ENCODE measurements at regions not wholly inside any gene's neighbourhood (a gene's known extent, or its start where the extent isn't known, plus 50 kb on each side); places are given as distances from the start of the nearest gene placed in this dataset.
"Not testable (repeated sequence)": the region's sequence is repeated elsewhere in the genome, so short reads cannot be mapped to it uniquely, and the experiment has no call there.

DNA sequence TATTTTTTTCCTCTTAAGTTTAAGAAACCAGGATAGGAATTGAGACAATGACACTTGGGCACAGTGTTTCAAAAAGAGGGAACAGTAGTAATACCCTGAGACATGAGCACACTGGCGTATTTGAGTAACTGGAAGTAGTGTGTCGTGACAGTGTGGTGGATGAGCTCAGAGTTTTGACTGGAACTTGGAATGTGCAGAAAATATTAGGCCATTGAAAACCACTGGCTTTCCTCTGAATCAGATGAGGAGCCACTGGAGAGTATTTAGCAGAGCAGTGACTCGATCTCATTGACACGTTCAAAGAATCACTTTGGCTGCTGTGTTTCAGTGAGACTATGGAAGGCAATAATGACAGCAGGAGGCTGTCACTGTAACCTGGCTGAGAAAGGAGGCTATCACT is 1531.2 kb downstream of the STIM2 start:
- DNase-seq (ENCODE audit: low read depth), result no peak

- DNase-seq (ENCODE audit: low read depth), result no peak
These were observed 1542.1 kb downstream of the STIM2 start for GRCh38 chr4:28402751-28403150.

DNA sequence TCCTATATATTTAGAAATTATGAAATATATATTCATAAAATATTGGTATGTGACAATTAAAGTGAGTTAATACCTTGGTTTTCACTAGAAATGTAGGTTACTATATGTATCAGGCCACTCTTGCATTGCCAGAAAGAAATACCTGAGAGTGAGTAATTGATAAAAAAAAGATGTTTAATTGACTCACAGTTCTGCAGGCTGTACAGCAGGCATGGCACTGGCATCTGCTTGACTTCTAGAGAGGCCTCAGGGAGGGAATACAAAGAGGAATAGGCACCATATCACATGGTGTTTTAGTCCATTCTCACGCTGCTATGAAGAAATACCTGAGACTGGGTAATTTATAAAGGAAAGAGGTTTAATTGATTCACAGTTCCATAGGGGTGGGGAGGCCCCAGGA is 1560.6 kb downstream of the STIM2 start:
- DNase-seq (ENCODE audit: low read depth), result no peak

DNA sequence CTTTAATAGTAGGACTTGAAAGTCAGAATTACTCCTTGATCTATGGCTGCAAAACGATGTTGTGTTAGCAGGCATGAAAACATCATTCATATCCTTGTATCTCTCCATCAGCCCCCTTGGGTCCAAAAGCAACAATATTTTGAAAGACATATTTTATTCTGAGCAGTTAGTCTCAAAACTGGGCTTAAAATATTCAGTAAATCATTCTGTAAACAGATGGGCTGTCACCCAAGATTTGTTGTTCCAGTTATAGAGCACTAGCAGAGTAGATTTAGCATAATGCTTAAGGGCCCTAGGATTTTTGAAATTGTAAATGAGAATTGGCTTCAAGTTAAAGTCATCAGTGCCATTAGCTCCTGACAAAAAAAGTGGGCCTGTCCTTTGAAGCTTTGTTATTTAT is 1565.6 kb downstream of the STIM2 start:
- no peak for DNase-seq (ENCODE audit: low read depth)

GRCh38 chr4:28427306-28428085 is 1566.9 kb downstream of the STIM2 start:
- no peak for DNase-seq (ENCODE audit: low read depth)

DNA sequence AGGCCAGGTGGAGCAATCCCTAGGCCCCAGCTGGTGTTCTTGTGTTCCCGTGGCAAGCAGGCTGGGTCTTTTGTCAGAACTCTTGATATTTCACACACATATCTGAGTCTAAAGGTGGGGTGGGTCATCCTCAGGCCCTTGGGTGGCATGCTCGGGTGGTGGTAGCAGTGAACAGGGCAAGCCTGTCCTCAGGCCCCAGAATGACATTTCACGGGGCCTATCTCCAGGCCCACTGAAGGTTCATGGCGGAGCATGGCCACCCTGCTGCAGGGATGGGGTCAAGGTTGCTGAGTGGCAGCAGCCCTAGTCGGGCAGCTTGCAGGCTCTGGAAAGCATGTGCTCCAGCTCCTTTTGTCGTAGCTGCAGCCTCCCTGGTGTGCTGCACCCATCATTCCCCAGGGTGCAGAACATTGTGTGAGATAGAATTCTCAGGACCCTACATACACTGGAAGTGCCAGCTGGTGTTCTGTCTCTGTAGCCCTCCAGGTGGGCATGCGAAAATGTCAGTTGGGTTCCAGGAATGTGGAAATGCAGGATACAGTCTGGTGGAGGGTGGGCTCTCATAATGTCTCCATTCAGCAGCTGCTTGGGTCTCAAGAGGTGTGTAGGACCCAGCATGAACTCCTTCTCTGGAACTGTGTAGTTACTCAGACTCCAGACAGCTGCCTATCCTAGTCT is 1571.8 kb downstream of the STIM2 start:
- no peak for DNase-seq (ENCODE audit: low read depth)

DNA sequence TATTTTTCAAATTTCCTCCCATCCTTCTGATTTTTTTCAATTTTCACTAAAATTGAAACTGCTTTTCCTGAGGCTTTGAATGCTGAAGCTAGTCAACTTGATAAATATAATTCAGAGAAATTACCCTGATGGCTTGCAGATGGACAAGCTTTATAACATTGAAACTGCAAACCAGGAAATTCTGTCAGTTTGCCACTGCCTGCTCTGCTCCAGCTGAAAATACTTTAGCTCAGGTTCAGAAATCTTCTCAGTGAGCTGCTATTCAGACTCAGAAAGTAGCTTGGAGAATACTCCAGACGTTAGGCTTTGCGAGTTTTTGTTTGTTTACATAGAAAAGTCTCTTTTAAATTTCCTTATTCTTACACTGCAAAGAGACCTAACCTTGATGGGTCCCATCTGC is 1574.7 kb downstream of the STIM2 start:
- DNase-seq (ENCODE audit: low read depth), result no peak

DNA sequence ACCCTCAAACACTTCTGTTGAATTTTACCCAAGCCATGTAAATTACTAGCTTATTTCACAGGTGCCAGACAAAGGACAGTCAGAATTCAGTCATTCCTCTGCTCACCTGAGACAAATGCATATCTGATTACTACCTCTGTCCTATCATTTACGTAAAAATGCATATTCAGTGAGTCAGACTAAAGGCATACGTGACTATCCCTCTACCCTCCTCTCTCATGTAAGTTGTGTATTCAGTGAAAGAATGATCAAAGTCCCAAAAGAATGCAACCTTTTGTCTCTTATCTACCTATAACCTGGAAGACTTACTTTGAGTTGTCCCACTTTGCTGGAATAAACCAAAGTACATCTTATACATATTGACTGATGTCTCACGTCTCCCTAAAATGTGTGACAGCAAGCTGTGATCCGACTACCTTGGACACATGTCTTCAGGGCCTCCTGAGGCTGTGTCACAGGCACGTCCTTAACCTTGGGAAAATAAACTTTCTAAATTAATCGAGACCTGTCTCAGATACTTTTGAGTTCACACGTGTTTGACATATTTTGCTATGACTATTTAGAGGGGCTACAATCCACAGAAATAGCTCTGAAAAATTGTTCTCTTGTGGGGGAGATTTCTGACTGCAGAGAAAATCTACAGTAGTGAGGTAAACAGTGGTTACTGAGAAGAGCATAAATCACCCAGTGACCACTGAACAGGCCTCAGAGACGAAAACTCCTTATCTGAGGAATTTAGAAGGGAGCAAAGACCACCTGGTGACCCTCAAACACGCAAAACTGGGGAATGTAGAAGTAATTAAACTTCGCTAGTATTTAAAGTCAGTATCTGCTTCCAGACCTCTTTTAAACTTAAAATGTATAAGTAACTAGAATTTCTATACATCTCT is 1575.8 kb downstream of the STIM2 start:
- DNase-seq (ENCODE audit: low read depth), result no peak

DNA sequence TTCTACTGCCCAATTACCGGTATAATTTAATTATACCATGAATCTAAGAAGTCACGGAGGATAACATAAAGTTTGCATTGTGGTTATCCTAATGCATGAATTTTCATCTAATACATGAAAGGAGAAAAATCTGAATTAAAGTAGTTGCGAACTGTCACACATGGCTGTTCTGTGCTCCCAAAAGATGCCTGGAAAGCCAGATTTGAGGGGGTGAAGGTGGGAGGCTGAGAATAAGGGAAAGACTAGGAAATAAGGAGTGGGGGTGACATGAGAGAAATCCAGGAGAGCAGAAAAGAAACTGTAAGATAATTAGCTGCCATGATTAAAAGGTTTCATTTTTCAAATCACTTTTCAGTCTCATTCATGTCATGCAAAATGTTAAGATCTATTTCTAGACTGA is 1582.7 kb downstream of the STIM2 start:
- DNase-seq (ENCODE audit: low read depth), result no peak

DNA sequence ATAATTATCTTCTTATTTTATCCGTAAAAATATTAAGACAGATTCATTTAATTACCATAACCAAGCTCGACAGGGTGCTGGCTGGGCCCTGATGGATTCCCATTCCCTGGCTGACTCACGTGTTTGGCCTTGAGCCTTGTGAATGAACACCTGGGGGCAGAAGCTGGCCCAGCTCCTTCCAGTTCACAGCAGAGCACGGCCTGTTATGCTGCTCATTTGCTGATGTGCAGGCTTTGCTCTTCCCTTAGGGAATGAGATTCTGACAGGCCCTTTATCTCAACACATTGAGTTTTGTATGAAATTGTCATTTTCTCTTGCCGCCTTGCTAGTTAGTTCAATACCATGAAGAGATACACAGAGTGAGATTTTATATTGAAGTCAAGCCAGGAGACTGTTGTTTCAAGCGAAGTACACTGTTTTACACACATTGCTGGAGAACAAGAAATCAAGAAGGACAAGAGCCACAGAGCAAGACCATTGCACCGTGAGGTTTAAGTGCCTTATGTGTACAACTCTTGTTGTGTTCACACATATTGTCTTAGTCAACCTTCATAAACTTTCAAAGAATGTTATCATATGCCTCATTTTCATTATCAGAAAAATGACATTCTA is 1583.3 kb downstream of the STIM2 start:
- no peak for DNase-seq (ENCODE audit: low read depth)

- no peak for DNase-seq (ENCODE audit: low read depth)
These were observed 1584.3 kb downstream of the STIM2 start for GRCh38 chr4:28444886-28445496.

DNA sequence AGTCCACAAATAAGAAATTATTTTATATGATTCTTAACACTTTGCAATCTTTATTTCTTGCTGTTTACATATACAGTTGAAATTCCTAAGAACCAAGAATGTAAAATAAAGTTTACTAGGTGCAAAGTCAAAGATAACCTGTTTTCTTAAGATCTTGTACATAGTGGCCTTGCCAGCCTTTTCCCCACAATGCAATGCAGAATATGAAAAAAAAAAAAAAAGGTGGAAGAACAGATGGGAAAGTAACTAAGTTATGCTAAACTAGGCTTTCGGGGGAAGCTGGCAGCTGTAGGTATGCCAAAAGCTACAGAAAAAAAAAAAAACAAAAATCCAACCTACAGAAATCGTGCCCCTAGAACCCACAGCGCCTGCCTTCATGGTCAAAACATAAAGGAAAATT is 1588.4 kb downstream of the STIM2 start:
- DNase-seq (ENCODE audit: low read depth), result no peak

DNA sequence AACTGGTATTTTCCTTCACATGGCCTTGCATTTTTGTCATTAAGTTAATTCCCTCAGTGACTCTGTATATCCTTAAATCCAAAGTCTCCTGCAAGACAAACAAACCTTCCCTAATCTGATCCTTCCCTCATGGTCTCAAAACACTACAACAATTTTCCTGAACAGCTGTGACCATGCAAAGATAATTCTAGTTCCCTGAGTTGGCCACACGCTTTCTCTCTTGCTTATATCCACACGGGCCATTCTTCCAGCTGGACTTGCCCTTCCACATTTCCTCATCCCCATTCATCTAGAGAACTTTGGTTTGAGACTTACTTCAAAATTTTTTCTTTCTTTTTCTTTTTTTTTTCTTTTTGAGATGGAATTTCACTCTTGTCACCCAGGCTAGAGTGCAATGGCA is 1590.7 kb downstream of the STIM2 start:
- no peak for DNase-seq (ENCODE audit: low read depth)

GRCh38 chr4:28462766-28463700 is 1602.4 kb downstream of the STIM2 start:
- no peak for DNase-seq (ENCODE audit: low read depth)

- no peak for DNase-seq (ENCODE audit: low read depth)
These were observed 1604.2 kb downstream of the STIM2 start for GRCh38 chr4:28464823-28465222.

GRCh38 chr4:28466886-28467285 is 1606.2 kb downstream of the STIM2 start:
- DNase-seq (ENCODE audit: low read depth), result not testable (repeated sequence)

DNA sequence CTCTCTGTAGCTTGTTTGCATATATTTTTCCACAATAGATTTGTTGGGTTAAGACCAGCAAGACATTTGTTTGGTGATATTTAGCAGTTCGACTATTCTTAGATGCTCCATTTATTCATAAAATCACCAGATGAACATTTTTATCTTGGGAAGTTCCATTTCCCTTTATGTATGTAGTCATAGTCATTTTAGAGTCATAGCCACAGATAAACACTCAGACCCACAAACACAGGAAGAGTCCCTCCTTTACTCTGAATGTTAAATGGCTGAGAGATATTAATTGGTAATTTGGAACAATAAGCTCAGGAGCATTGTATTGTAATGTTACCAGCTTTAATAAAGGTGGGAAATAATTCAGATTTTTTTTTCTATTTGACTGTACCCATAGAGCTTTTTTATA is 1608.7 kb downstream of the STIM2 start:
- DNase-seq (ENCODE audit: low read depth), result no peak

DNA sequence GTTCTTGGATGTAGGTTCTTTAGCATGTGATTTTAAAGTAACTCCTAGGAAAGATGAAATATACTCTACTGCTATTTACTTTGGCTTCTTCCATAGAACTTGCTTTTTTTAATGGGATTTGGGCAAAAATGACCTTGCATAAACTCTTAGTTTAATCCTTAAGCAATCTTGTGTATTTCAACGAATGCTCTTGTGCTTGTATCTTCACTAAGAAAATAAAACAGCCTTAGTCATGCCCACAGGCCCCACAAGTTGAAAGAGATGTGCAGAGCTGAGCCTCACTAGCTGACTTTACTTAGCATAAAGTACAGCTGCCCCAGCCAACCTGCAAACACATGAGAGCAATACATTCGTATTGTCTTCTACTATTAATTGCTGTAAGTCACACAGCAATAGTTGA is 1609.2 kb downstream of the STIM2 start:
- DNase-seq (ENCODE audit: low read depth), result no peak

- DNase-seq (ENCODE audit: low read depth), result no peak
These were observed 1614.7 kb downstream of the STIM2 start for GRCh38 chr4:28475381-28475780.

DNA sequence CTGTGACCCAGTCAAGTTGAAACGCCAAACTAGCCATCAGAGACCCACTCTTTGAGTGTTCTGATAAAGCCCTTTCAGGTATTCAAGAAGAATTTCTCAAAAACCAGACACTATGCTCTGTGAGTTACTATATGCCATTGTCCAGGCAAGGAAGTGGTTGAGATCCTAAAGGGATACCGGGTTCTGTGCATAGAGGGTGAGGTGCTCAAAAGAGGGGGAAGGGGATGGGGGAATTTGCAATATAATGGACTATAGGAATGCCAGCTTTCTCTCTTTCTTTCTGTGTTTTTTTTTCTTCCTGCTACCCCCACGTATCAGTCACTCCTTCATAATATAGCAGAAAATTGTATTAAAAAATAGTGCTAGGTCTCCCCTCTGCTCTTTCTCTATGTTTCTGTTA is 1619.0 kb downstream of the STIM2 start:
- no peak for DNase-seq (ENCODE audit: low read depth)

GRCh38 chr4:28481565-28481964 is 1620.9 kb downstream of the STIM2 start:
- no peak for DNase-seq (ENCODE audit: low read depth)

Measured in HS-27A (cell line).